OCI-LY7 (cell line): ENCODE measurements at regions not wholly inside any gene's neighbourhood (a gene's known extent, or its start where the extent isn't known, plus 50 kb on each side); places are given as distances from the start of the nearest gene placed in this dataset.

ENCODE experiments used
- EZH2phosphoT487 ChIP-seq: fragments of 200-600 bp; sonication (generic); IDR thresholded peaks from 2 replicates; pipeline ENCODE4 v1.6.1; 2018; ENCODE audit warnings: low read depth, borderline replicate concordance, mild to moderate bottlenecking, mixed run types, antibody characterized with exemption, low read length, moderate library complexity, mixed read lengths
- TF ChIP-seq, protein P1 (sequence below): fragments of 200-600 bp; sonication (generic); conservative IDR thresholded peaks from 2 replicates; pipeline ENCODE4 v1.5.1; 2014; ENCODE audit warnings: mild to moderate bottlenecking, antibody characterized with exemption, low read length, moderate library complexity, mixed read lengths

DNA sequence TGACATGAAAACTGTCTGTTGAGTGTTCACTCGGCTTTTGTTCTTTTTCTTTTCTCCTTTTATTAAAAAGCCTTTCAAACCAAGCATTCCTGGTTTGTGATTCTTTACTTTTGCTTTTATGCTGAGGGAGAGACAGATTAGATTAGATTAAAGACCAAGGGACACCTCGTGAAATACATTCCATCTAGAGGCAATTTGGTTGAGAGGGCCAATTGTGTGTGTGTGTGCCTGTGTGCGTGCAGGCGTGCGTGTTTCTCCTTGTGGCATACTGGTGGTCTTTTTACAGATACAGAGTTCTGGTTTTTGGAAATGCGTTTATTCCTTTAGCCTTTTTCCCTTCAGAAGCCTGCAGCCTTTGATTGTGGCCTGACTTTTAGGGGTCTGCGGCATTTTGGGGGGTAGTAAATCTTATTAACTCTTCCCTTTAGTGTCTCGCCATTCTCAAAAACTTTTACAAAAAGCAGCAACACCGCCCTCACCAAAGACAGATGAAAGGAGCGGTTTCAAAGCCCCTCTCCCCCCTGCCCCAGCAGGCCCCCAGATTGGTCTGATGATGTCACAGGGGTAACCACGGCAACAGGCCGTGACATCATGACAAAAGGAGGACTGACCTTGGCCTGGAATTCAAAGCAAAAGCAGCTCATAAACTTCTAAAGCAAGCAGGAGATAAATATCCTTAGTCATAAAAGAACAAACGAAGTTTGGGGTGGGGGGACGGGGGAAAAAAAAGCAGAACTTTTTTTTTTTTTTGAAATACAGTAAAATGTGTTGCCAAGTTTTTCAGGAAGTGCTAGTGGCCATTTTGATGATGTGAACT, 84.1 kb upstream of the TBX3 start:
- TF ChIP-seq, protein P1, sequence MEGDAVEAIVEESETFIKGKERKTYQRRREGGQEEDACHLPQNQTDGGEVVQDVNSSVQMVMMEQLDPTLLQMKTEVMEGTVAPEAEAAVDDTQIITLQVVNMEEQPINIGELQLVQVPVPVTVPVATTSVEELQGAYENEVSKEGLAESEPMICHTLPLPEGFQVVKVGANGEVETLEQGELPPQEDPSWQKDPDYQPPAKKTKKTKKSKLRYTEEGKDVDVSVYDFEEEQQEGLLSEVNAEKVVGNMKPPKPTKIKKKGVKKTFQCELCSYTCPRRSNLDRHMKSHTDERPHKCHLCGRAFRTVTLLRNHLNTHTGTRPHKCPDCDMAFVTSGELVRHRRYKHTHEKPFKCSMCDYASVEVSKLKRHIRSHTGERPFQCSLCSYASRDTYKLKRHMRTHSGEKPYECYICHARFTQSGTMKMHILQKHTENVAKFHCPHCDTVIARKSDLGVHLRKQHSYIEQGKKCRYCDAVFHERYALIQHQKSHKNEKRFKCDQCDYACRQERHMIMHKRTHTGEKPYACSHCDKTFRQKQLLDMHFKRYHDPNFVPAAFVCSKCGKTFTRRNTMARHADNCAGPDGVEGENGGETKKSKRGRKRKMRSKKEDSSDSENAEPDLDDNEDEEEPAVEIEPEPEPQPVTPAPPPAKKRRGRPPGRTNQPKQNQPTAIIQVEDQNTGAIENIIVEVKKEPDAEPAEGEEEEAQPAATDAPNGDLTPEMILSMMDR = no peak
- TF ChIP-seq EZH2phosphoT487 = no peak
